K562 (cell line): ENCODE measurements at regions not wholly inside any gene's neighbourhood (a gene's known extent, or its start where the extent isn't known, plus 50 kb on each side); places are given as distances from the start of the nearest gene placed in this dataset.
A peak's percentile ranks its signal among the peaks of the same experiment; 100 is the strongest.

Experiments used
- CBFA2T2 ChIP-seq: fragments of 450-650 bp; conservative IDR thresholded peaks from 2 replicates; pipeline ENCODE4 v1.6.1; 2017; ENCODE audit warnings: mild to moderate bottlenecking
- CHD2 ChIP-seq: IDR thresholded peaks from 2 replicates; pipeline ENCODE4 v1.6.1; 2011; ENCODE audit warnings: low read depth, low read length
- HIVEP1 ChIP-seq: fragments of 250-450 bp; sonication (Bioruptor Pico); IDR thresholded peaks from 2 replicates; pipeline ENCODE4 v1.4.0; 2020; ENCODE audit warnings: mild to moderate bottlenecking
- HLTF ChIP-seq: fragments of 450-650 bp; IDR thresholded peaks from 2 replicates; pipeline ENCODE4 v1.6.1; 2016
- HSF4 ChIP-seq: fragments of 250-450 bp; sonication (Bioruptor Pico); IDR thresholded peaks from 2 replicates; pipeline ENCODE4 v2.1.2; 2022; ENCODE audit warnings: mild to moderate bottlenecking, moderate library complexity, borderline replicate concordance
- KDM1A ChIP-seq, 2 experiments: fragments of 450-650 bp; IDR thresholded peaks; 2 replicates each; pipeline ENCODE4 v1.6.1; 2016; ENCODE audit warnings: mild to moderate bottlenecking in 2 of 2
- MEIS2 ChIP-seq: fragments of 450-650 bp; IDR thresholded peaks from 2 replicates; pipeline ENCODE4 v1.6.1; 2014; ENCODE audit warnings: mild to moderate bottlenecking; ENCODE audit not compliant: partially characterized antibody
- NFIX ChIP-seq: fragments of 250-450 bp; sonication (Bioruptor Pico); IDR thresholded peaks from 2 replicates; pipeline ENCODE4 v1.4.0; 2020; ENCODE audit warnings: low read depth, mild to moderate bottlenecking, moderate library complexity
- NONO ChIP-seq, 2 experiments: fragments of 200-400 bp in 1 of 2; fragments of 450-650 bp in 1 of 2; formaldehyde crosslinking in 1 of 2; IDR thresholded peaks; 2 replicates each; pipeline ENCODE4 v1.6.1; 2017; ENCODE audit warnings: low read depth in 2 of 2, mild to moderate bottlenecking in 2 of 2, moderate library complexity in 2 of 2, low read length in 1 of 2
- PCBP1 ChIP-seq: fragments of 200-400 bp; formaldehyde crosslinking; IDR thresholded peaks from 2 replicates; pipeline ENCODE4 v1.6.1; 2018; ENCODE audit warnings: mild to moderate bottlenecking, low read depth, low read length; ENCODE audit not compliant: poor library complexity, severe bottlenecking
- RBM17 ChIP-seq: fragments of 200-400 bp; formaldehyde crosslinking; IDR thresholded peaks from 2 replicates; pipeline ENCODE4 v1.6.1; 2017; ENCODE audit warnings: low read depth, mild to moderate bottlenecking, low read length, borderline replicate concordance
- SAFB2 ChIP-seq: fragments of 200-400 bp; formaldehyde crosslinking; IDR thresholded peaks from 2 replicates; pipeline ENCODE4 v1.6.1; 2018; ENCODE audit warnings: borderline replicate concordance, low read length, low read depth, moderate library complexity; ENCODE audit not compliant: severe bottlenecking
- SUPT5H ChIP-seq: fragments of 450-650 bp; IDR thresholded peaks from 2 replicates; pipeline ENCODE4 v1.6.1; 2016
- ZBTB7A ChIP-seq: IDR thresholded peaks from 2 replicates; pipeline ENCODE4 v1.6.1; 2011; ENCODE audit warnings: low read depth, mild to moderate bottlenecking, low read length, moderate library complexity, borderline replicate concordance; ENCODE audit not compliant: control insufficient read depth
- ZC3H11A ChIP-seq: IDR thresholded peaks from 2 replicates; pipeline ENCODE4 v1.6.1; 2012; ENCODE audit warnings: low read depth, low read length, improper control_type of control experiment
- ZNF224 ChIP-seq: sonication (generic); formaldehyde crosslinking; IDR thresholded peaks from 2 replicates; pipeline ENCODE4 v1.8.0; 2022; ENCODE audit warnings: mild to moderate bottlenecking, missing genetic modification reagents
- ZNF57 ChIP-seq: fragments of 450-650 bp; formaldehyde crosslinking; IDR thresholded peaks from 2 replicates; pipeline ENCODE4 v1.4.0; 2020; ENCODE audit warnings: mild to moderate bottlenecking, moderate library complexity
- ZNF785 ChIP-seq: fragments of 250-450 bp; sonication (Bioruptor Pico); IDR thresholded peaks from 2 replicates; pipeline ENCODE4 v1.4.0; 2020; ENCODE audit warnings: mild to moderate bottlenecking
- TF ChIP-seq, protein P1 (sequence below): sonication (generic); formaldehyde crosslinking; IDR thresholded peaks from 2 replicates; pipeline ENCODE4 v1.9.0; 2022; ENCODE audit warnings: mild to moderate bottlenecking, missing genetic modification reagents
- TF ChIP-seq, protein P2 (sequence below): IDR thresholded peaks from 2 replicates; pipeline ENCODE4 v1.6.1; 2011; ENCODE audit not compliant: insufficient read length; ENCODE audit errors: extremely low read depth
- TF ChIP-seq, protein P3 (sequence below): fragments of 250-450 bp; sonication (Bioruptor Pico); IDR thresholded peaks from 2 replicates; pipeline ENCODE4 v1.8.0; 2022; ENCODE audit warnings: moderate library complexity, mild to moderate bottlenecking, inconsistent platforms
- TF ChIP-seq, protein P4 (sequence below): fragments of 250-450 bp; sonication (Bioruptor Pico); IDR thresholded peaks from 2 replicates; pipeline ENCODE4 v1.4.0; 2020; ENCODE audit warnings: borderline replicate concordance
- TF ChIP-seq, protein P5 (sequence below): sonication (generic); formaldehyde crosslinking; IDR thresholded peaks from 2 replicates; pipeline ENCODE4 v1.8.0; 2022; ENCODE audit warnings: missing genetic modification reagents, mild to moderate bottlenecking, moderate library complexity, borderline replicate concordance

DNA sequence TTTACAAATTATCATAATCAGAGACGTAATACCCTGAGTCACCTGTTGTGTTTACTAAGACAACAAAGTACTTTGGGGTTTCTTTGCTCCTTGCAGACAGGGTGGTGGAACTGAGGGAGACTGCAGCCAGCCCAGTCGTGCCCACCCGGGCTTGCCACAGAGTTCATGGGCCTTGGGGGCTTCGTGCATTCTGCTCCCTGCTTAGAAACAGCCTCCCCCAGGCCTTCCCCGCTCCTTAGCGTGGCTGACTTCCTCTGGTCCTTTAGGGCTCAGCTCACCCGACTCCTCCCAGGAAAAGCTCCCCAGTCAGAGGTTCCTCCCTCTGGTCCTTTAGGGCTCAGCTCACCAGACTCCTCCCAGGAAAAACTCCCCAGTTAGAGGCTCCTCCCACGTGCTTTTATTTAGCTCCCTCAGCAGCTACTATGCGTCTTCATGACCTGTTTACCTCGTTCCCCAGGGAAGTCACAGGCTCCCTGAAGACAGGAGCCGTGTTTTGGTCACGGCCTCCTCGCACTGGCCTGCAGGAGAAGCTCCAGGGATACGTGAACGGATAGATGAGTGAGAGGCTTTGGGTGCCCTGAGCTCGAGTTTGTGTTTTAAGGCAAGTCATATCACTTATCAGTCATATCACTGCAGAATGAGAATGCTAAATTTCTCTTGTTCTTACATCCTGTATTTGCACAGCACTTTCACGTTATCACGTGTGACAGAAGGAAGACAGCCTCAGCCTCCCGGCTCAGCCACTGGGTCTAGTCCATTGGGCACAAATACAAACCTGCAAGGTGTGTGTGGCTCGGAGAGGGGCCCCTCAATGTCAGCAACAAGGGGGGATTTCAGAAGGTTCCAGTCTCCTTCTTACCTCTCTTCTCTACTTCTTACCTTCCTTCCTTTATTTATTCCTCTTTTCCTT is 52.7 kb upstream of the VIPR2 start (continued):
- TF ChIP-seq CBFA2T2: peak; percentile 62
- TF ChIP-seq, protein P1, sequence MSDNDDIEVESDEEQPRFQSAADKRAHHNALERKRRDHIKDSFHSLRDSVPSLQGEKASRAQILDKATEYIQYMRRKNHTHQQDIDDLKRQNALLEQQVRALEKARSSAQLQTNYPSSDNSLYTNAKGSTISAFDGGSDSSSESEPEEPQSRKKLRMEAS: peak; percentile 73
- TF ChIP-seq ZNF224 (CRISPR knock-in tag): no peak
- no peak for TF ChIP-seq HIVEP1
- TF ChIP-seq, protein P2, sequence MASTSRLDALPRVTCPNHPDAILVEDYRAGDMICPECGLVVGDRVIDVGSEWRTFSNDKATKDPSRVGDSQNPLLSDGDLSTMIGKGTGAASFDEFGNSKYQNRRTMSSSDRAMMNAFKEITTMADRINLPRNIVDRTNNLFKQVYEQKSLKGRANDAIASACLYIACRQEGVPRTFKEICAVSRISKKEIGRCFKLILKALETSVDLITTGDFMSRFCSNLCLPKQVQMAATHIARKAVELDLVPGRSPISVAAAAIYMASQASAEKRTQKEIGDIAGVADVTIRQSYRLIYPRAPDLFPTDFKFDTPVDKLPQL: no peak
- TF ChIP-seq NFIX (CRISPR knock-in tag): no peak
- TF ChIP-seq KDM1A (IDR thresholded peaks at IDR 0.05): peak; percentile 74 to 85
- peak in 1 of 2 experiments; percentile 17; a peak in 1 of 4 replicates for TF ChIP-seq NONO (IDR thresholded peaks at IDR 0.05; ENCODE audit: low read depth in 2 of 2, low read length in 1 of 2)
- TF ChIP-seq ZNF57 (CRISPR knock-in tag): 0 out of 2 replicates have a peak, but pooled peaks have one; percentile 5
- no peak for TF ChIP-seq PCBP1
- TF ChIP-seq CHD2: no peak
- no peak; the same call in 1 of the 2 replicates for TF ChIP-seq HSF4 (CRISPR knock-in tag)
- TF ChIP-seq, protein P3, sequence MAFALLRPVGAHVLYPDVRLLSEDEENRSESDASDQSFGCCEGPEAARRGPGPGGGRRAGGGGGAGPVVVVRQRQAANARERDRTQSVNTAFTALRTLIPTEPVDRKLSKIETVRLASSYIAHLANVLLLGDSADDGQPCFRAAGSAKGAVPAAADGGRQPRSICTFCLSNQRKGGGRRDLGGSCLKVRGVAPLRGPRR (CRISPR knock-in tag): no peak
- no peak for TF ChIP-seq ZC3H11A
- peak; percentile 60 for TF ChIP-seq MEIS2
- TF ChIP-seq RBM17: no peak
- TF ChIP-seq HLTF: no peak
- peak; percentile 79 for TF ChIP-seq SUPT5H
- no peak for TF ChIP-seq SAFB2
- no peak for TF ChIP-seq ZNF785 (CRISPR knock-in tag)
- peak; percentile 19; the same call in 1 of the 2 replicates for TF ChIP-seq ZBTB7A
- TF ChIP-seq, protein P4, sequence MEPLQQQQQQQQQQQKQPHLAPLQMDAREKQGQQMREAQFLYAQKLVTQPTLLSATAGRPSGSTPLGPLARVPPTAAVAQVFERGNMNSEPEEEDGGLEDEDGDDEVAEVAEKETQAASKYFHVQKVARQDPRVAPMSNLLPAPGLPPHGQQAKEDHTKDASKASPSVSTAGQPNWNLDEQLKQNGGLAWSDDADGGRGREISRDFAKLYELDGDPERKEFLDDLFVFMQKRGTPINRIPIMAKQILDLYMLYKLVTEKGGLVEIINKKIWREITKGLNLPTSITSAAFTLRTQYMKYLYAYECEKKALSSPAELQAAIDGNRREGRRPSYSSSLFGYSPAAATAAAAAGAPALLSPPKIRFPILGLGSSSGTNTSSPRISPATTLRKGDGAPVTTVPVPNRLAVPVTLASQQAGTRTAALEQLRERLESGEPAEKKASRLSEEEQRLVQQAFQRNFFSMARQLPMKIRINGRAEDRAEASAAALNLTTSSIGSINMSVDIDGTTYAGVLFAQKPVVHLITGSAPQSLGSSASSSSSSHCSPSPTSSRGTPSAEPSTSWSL (CRISPR knock-in tag): no peak
- TF ChIP-seq, protein P5, sequence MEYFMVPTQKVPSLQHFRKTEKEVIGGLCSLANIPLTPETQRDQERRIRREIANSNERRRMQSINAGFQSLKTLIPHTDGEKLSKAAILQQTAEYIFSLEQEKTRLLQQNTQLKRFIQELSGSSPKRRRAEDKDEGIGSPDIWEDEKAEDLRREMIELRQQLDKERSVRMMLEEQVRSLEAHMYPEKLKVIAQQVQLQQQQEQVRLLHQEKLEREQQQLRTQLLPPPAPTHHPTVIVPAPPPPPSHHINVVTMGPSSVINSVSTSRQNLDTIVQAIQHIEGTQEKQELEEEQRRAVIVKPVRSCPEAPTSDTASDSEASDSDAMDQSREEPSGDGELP (CRISPR knock-in tag): peak; percentile 72; the same call in 1 of the 2 replicates
